ENCODE measurements at regions not wholly inside any gene's neighbourhood (a gene's known extent, or its start where the extent isn't known, plus 50 kb on each side); places are given as distances from the start of the nearest gene placed in this dataset.

- DNase-seq (ENCODE audit: low read depth): no peak
- TF ChIP-seq MAX (IDR thresholded peaks at IDR 0.05; ENCODE audit: low read depth, low read length) (no peak), CTCF (IDR thresholded peaks at IDR 0.05; ENCODE audit: low read depth, low read length) (no peak), MYC (IDR thresholded peaks at IDR 0.05; ENCODE audit: low read depth, low read length) (no peak), POLR2A (IDR thresholded peaks at IDR 0.05; ENCODE audit: extremely low read depth, insufficient read length) (no peak)
- H3K4me3 ChIP-seq (ENCODE audit: low read depth, low read length): no peak overlapping the region
These were observed 328.5 kb upstream of the PRDM1 start for GRCh38 chr6:105757512-105758200.

- DNase-seq (ENCODE audit: low read depth): no peak
These were observed 330.3 kb upstream of the PRDM1 start for GRCh38 chr6:105755885-105756284.

GRCh38 chr6:105753620-105754211 is 332.4 kb upstream of the PRDM1 start:
- H3K4me3 ChIP-seq (ENCODE audit: low read depth, low read length): no peak overlapping the region
- TF ChIP-seq POLR2A (IDR thresholded peaks at IDR 0.05; ENCODE audit: extremely low read depth, insufficient read length): no peak
- TF ChIP-seq MAX (IDR thresholded peaks at IDR 0.05; ENCODE audit: low read depth, low read length): no peak
- no peak for TF ChIP-seq MYC (IDR thresholded peaks at IDR 0.05; ENCODE audit: low read depth, low read length)
- TF ChIP-seq CTCF (IDR thresholded peaks at IDR 0.05; ENCODE audit: low read depth, low read length): no peak
- DNase-seq (ENCODE audit: low read depth): no peak

More at GRCh38 chr6:105755885-105756284, 330.3 kb upstream of the PRDM1 start:
- no peak overlapping the region for H3K4me3 ChIP-seq (ENCODE audit: low read depth, low read length)
- no peak for TF ChIP-seq MYC (IDR thresholded peaks at IDR 0.05; ENCODE audit: low read depth, low read length)
- no peak for TF ChIP-seq MAX (IDR thresholded peaks at IDR 0.05; ENCODE audit: low read depth, low read length)
- no peak for TF ChIP-seq CTCF (IDR thresholded peaks at IDR 0.05; ENCODE audit: low read depth, low read length)
- no peak for TF ChIP-seq POLR2A (IDR thresholded peaks at IDR 0.05; ENCODE audit: extremely low read depth, insufficient read length)

GRCh38 chr6:105753207-105753606 is 332.9 kb upstream of the PRDM1 start:
- no peak overlapping the region for H3K4me3 ChIP-seq (ENCODE audit: low read depth, low read length)
- TF ChIP-seq POLR2A (IDR thresholded peaks at IDR 0.05; ENCODE audit: extremely low read depth, insufficient read length) (no peak), MYC (IDR thresholded peaks at IDR 0.05; ENCODE audit: low read depth, low read length) (no peak)
- no peak for DNase-seq (ENCODE audit: low read depth)

- DNase-seq (ENCODE audit: low read depth): no peak
- TF ChIP-seq CTCF (IDR thresholded peaks at IDR 0.05; ENCODE audit: low read depth, low read length) (no peak), MYC (IDR thresholded peaks at IDR 0.05; ENCODE audit: low read depth, low read length) (no peak), MAX (IDR thresholded peaks at IDR 0.05; ENCODE audit: low read depth, low read length) (no peak), POLR2A (IDR thresholded peaks at IDR 0.05; ENCODE audit: extremely low read depth, insufficient read length) (no peak)
- no peak overlapping the region for H3K4me3 ChIP-seq (ENCODE audit: low read depth, low read length)
These were observed 336.0 kb upstream of the PRDM1 start for GRCh38 chr6:105750089-105750488.

GRCh38 chr6:105748737-105749161 is 337.4 kb upstream of the PRDM1 start:
- H3K4me3 ChIP-seq (ENCODE audit: low read depth, low read length): no peak overlapping the region
- TF ChIP-seq CTCF (IDR thresholded peaks at IDR 0.05; ENCODE audit: low read depth, low read length) (no peak), MYC (IDR thresholded peaks at IDR 0.05; ENCODE audit: low read depth, low read length) (no peak), MAX (IDR thresholded peaks at IDR 0.05; ENCODE audit: low read depth, low read length) (no peak), POLR2A (IDR thresholded peaks at IDR 0.05; ENCODE audit: extremely low read depth, insufficient read length) (no peak)
- DNase-seq (ENCODE audit: low read depth): peak; percentile 59
